AG04450 (cell line): ENCODE measurements at regions not wholly inside any gene's neighbourhood (a gene's known extent, or its start where the extent isn't known, plus 50 kb on each side); places are given as distances from the start of the nearest gene placed in this dataset.

Experiments
- CTCF ChIA-PET: fragments of 300-600, 350-600 bp; formaldehyde crosslinking; extraction: SDS; loops from one replicate; lab custom pipeline; 2022; ENCODE audit warnings: antibody characterized with exemption, inconsistent platforms; lab: Charles Lee
- POLR2A ChIA-PET: fragments of 350-600 bp; formaldehyde crosslinking; extraction: SDS; loops from one replicate; lab custom pipeline; 2021; ENCODE audit warnings: antibody characterized with exemption, inconsistent platforms; lab: Yijun Ruan, JAX
- DNase-seq: peaks from one replicate; pipeline ENCODE4 v3.0.0-alpha.2; 2011; ENCODE audit warnings: low read depth, low spot score
- H3K27ac ChIP-seq: one replicate; pipeline ENCODE4 v1.5.1; 2012; ENCODE audit warnings: low read depth, low read length, control low read depth
- H3K27me3 ChIP-seq: one replicate; pipeline ENCODE4 v1.6.0; 2012; ENCODE audit warnings: low read length; ENCODE audit not compliant: control insufficient read depth, insufficient read depth
- H3K4me3 ChIP-seq: 2 replicates; pipeline ENCODE4 v1.5.1; 2011; ENCODE audit warnings: mild to moderate bottlenecking, low read depth, low read length, control low read depth
- H3K9me3 ChIP-seq: 2 replicates; pipeline ENCODE4 v1.5.1; 2012; ENCODE audit warnings: low read length; ENCODE audit not compliant: control insufficient read depth, insufficient read depth
- CTCF ChIP-seq: IDR thresholded peaks from 2 replicates; pipeline ENCODE4 v1.5.1; 2011; ENCODE audit warnings: low read depth, low read length, control low read depth, inconsistent platforms

DNA sequence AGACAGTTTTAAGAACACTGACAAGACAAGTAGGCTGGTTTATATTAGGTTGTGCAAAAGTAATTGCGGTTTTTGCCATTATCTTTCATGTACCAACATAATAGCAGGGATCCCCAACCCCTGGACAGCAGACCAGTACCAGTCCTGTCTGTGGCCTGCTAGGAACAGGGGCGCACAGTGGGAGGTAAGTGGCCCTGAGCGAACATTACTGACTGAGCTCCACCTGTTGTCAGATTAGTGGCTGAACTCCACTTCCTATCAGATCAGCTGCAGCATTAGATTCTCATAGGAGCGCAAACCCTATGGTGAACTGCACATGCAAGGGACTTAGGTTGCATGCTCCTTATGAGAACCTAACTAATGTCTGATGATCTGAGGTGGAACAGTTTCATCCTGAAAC is 921.9 kb downstream of the CCDC85A start:
- Histone ChIP-seq H3K9me3 (peaks cover 6% of the 10 kb centered on the region; the same call in 1 of the 2 replicates), H3K4me3 (no peak overlapping the region), H3K27me3 (no peaks in the 10 kb centered on the region), H3K27ac (no peak overlapping the region)
- no peak for TF ChIP-seq CTCF
- POLR2A ChIA-PET, result no interaction called here
- no peak for DNase-seq
- CTCF ChIA-PET, result no interaction called here

DNA sequence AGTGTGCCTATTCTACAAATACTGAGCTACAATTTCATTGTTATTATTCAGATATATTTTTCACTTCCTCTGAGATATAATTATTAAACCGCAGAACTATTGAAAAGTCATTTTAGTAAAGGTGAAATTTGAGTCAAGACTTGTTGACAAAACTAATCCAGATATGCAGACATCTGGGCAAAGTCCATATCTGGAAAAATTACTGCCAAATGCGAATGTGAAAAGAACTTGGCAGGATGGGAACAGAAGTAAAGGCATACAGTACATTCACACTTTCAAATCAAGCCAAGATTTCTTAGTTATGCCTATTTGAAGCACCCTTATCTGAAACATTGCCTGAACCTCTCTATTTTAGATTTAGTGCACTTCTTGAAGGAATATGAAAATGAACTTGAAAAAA is 923.6 kb downstream of the CCDC85A start:
- Histone ChIP-seq H3K9me3 (peaks cover 6% of the 10 kb centered on the region; the same call in 1 of the 2 replicates), H3K4me3 (no peak overlapping the region), H3K27ac (no peak overlapping the region), H3K27me3 (no peaks in the 10 kb centered on the region)
- CTCF ChIA-PET, result no interaction called here
- no peak for DNase-seq
- POLR2A ChIA-PET, result no interaction called here
- no peak for TF ChIP-seq CTCF

DNA sequence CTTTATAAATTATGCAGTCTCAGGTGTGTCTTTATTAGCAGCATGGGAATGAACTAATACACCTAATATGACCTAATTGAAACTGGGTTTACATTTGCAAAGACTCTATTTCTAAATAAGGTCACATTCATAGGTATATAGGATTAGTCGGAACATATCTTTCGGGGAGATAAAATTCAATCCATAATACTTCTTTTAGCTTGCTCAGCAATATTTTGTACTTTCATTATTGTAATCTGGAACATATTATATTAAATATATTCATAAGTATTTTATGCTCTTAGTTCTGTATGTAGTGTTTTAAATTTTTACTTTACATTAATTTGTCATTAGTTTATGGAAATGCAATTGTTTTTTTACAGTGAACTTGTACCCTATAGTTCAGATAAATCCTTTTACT is 927.7 kb downstream of the CCDC85A start:
- no peak for TF ChIP-seq CTCF
- Histone ChIP-seq H3K9me3 (no peaks in the 10 kb centered on the region; the same call in 1 of the 2 replicates), H3K4me3 (no peak overlapping the region), H3K27ac (no peak overlapping the region), H3K27me3 (no peaks in the 10 kb centered on the region)
- CTCF ChIA-PET, result no interaction called here
- DNase-seq, result no peak
- POLR2A ChIA-PET, result no interaction called here

DNA sequence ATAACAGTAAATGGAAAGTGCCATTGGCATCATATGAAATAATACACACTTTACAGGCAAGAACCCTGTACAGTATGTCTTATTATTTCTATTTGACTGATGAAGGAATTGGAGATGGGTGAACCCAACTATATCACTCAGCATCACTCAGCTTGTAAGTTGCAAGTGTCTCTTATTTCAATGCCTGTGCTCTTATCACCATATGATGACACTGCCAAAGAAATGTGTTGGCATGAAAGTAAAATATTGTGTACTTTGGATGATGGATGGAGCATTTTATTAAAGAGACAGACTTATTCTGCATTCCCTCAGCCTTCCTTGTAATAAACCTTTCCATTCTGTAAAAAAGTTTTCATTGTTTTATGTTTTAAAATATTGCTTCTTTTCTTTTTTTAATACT is 927.5 kb upstream of the VRK2 start:
- no peak for TF ChIP-seq CTCF
- DNase-seq, result no peak
- ChIA-PET CTCF (no interaction called here), POLR2A (no interaction called here)
- Histone ChIP-seq H3K27ac (no peak overlapping the region), H3K27me3 (no peaks in the 10 kb centered on the region), H3K4me3 (no peak overlapping the region), H3K9me3 (no peaks in the 10 kb centered on the region)

GRCh38 chr2:57126410-57126809 is 920.2 kb upstream of the VRK2 start:
- H3K27me3 ChIP-seq, result no peaks in the 10 kb centered on the region
- no peak overlapping the region for H3K27ac ChIP-seq
- DNase-seq, result no peak
- POLR2A ChIA-PET, result no interaction called here
- CTCF ChIA-PET, result no interaction called here
- H3K4me3 ChIP-seq, result no peak overlapping the region
- no peak for TF ChIP-seq CTCF
- peaks cover 3% of the 10 kb centered on the region; the same call in 1 of the 2 replicates for H3K9me3 ChIP-seq
